ENCODE measurements at regions not wholly inside any gene's neighbourhood (a gene's known extent, or its start where the extent isn't known, plus 50 kb on each side); places are given as distances from the start of the nearest gene placed in this dataset.

DNA sequence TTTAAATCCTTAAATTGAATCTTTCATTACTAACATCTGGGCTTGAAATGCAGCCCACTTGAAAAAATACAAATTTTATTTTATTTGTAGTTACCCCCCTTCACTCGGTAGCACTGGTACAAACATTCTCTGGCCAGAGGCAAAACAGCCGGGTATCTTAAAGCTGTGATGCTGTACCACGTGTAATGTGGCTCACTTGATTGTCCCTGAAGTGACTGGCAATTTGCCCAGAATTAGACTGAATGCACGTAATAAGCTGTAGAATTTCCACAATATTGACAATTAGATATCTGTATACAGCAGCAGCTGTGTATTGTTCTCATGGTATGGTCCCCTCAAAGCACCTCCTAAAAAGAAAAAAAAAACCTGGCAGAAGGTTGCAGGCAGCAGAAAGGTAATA is 192.8 kb upstream of the TBC1D5 start:
- TF ChIP-seq, protein P1, sequence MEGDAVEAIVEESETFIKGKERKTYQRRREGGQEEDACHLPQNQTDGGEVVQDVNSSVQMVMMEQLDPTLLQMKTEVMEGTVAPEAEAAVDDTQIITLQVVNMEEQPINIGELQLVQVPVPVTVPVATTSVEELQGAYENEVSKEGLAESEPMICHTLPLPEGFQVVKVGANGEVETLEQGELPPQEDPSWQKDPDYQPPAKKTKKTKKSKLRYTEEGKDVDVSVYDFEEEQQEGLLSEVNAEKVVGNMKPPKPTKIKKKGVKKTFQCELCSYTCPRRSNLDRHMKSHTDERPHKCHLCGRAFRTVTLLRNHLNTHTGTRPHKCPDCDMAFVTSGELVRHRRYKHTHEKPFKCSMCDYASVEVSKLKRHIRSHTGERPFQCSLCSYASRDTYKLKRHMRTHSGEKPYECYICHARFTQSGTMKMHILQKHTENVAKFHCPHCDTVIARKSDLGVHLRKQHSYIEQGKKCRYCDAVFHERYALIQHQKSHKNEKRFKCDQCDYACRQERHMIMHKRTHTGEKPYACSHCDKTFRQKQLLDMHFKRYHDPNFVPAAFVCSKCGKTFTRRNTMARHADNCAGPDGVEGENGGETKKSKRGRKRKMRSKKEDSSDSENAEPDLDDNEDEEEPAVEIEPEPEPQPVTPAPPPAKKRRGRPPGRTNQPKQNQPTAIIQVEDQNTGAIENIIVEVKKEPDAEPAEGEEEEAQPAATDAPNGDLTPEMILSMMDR (conservative IDR thresholded peaks at IDR 0.05 in 1 of 2, IDR thresholded peaks at IDR 0.05 in 1 of 2; ENCODE audit: extremely low read depth in 1 of 2, insufficient read depth in 1 of 2, low read depth in 1 of 2, low read length in 2 of 2) = no peak
- no peak for TF ChIP-seq EZH2 (IDR thresholded peaks at IDR 0.05; ENCODE audit: borderline replicate concordance, low read length)
